Nephron progenitor cell (in vitro differentiated cells): ENCODE measurements at regions not wholly inside any gene's neighbourhood (a gene's known extent, or its start where the extent isn't known, plus 50 kb on each side); places are given as distances from the start of the nearest gene placed in this dataset.
A peak's percentile ranks its signal among the peaks of the same experiment; 100 is the strongest.
"Not testable (repeated sequence)": the region's sequence is repeated elsewhere in the genome, so short reads cannot be mapped to it uniquely, and the experiment has no call there.

ENCODE experiments used
- DNase-seq: peaks from one replicate; pipeline ENCODE4 v3.0.0; 2021
- H3K27ac Mint-ChIP-seq: 2 replicates; pipeline ENCODE4 v1.8.0; 2021; ENCODE audit warnings: mild to moderate bottlenecking, moderate library complexity, mixed read lengths
- H3K27me3 Mint-ChIP-seq: 2 replicates; pipeline ENCODE4 v1.8.0; 2021; ENCODE audit warnings: mild to moderate bottlenecking, low read depth, mixed read lengths; ENCODE audit not compliant: poor library complexity
- H3K36me3 Mint-ChIP-seq: 2 replicates; pipeline ENCODE4 v1.8.0; 2021; ENCODE audit warnings: low read depth, mixed read lengths
- H3K4me1 Mint-ChIP-seq: 2 replicates; pipeline ENCODE4 v1.8.0; 2021; ENCODE audit warnings: mixed read lengths
- H3K4me3 Mint-ChIP-seq: 2 replicates; pipeline ENCODE4 v1.8.0; 2021; ENCODE audit warnings: mild to moderate bottlenecking, moderate library complexity, mixed read lengths
- H3K9me3 Mint-ChIP-seq: 2 replicates; pipeline ENCODE4 v1.8.0; 2021; ENCODE audit warnings: mild to moderate bottlenecking, moderate library complexity, mixed read lengths
- TF ChIP-seq, protein P1 (sequence below): fragments of 200-600 bp; sonication (generic); IDR thresholded peaks from 2 replicates; pipeline ENCODE4 v1.5.0; 2021; ENCODE audit warnings: antibody characterized with exemption

DNA sequence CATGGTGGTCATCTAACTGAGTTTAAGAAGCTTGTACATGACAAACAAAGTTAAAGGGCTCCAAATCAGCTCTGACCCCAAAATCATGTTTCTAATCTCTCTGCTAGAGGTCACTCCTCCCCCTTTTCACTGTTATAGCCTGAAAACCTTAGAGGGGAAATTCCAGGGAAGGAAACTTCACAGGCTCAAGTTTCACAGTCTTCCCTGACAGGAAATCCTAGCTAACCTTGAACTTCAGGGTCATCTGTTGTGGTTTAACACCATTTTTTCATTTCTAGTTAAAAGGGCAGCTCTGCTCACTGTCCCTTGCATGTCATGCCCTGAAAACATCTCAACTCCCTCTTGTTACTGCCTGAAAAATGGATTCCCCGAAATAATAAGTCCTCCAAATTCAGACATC lies 104.4 kb upstream of the BMP2 start:
- H3K27ac Mint-ChIP-seq = no peak overlapping the region
- peak; percentile 4 for DNase-seq
- TF ChIP-seq, protein P1, sequence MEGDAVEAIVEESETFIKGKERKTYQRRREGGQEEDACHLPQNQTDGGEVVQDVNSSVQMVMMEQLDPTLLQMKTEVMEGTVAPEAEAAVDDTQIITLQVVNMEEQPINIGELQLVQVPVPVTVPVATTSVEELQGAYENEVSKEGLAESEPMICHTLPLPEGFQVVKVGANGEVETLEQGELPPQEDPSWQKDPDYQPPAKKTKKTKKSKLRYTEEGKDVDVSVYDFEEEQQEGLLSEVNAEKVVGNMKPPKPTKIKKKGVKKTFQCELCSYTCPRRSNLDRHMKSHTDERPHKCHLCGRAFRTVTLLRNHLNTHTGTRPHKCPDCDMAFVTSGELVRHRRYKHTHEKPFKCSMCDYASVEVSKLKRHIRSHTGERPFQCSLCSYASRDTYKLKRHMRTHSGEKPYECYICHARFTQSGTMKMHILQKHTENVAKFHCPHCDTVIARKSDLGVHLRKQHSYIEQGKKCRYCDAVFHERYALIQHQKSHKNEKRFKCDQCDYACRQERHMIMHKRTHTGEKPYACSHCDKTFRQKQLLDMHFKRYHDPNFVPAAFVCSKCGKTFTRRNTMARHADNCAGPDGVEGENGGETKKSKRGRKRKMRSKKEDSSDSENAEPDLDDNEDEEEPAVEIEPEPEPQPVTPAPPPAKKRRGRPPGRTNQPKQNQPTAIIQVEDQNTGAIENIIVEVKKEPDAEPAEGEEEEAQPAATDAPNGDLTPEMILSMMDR = no peak
- peaks cover 11% of the 10 kb centered on the region for H3K9me3 Mint-ChIP-seq
- H3K4me1 Mint-ChIP-seq = peaks cover 39% of the 10 kb centered on the region
- H3K36me3 Mint-ChIP-seq = no peaks in the 10 kb centered on the region
- no peak overlapping the region for H3K4me3 Mint-ChIP-seq
- H3K27me3 Mint-ChIP-seq = peaks cover 16% of the 10 kb centered on the region

DNA sequence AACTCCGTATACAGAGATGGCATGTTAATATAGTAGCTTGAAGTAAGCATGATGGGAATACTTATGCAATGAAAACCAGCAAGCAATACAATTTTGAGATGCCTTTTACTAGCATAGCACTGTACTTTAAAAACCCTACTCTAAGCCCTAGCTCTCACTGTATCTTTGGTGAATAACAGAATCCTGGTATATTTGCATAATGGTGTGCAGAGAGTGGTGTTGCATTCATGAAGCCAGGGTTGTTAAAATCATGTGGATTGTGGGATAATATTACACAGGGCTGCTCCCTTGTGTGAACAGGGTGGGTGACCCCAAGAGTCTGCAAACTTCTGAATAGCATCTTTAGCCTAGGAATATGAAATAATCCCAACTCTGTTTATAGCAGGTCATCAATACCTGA lies 105.2 kb upstream of the BMP2 start:
- Mint-ChIP-seq H3K27ac (no peak overlapping the region), H3K36me3 (no peaks in the 10 kb centered on the region)

DNA sequence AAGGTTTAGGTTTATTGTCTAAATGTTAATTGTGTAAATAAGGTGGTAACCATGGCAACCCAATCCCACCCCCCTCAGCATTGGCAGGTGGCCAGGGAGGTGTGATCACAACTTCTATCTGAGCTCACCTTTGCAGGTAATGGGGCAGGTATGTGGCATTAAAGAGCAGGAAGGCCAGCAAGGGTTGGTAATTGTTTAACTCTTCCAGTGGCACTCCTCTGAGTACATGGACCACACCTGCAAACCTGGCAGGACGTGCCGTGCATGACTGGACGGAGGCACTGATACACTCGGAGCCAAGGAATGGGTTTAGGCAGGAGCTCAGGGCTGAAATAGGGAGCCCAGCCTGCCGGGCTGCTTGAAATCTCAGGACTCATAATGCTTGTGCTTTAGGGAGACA lies 107.0 kb upstream of the BMP2 start:
- Mint-ChIP-seq H3K27ac (no peak overlapping the region), H3K9me3 (peaks cover 11% of the 10 kb centered on the region), H3K4me3 (no peak overlapping the region), H3K27me3 (peaks cover 12% of the 10 kb centered on the region), H3K4me1 (peaks cover 25% of the 10 kb centered on the region), H3K36me3 (no peaks in the 10 kb centered on the region)
- no peak for DNase-seq
- TF ChIP-seq, protein P1 = no peak

More for the DNA sequence above, 105.2 kb upstream of the BMP2 start:
- Mint-ChIP-seq H3K4me3 (no peak overlapping the region), H3K4me1 (peaks cover 39% of the 10 kb centered on the region), H3K9me3 (peaks cover 11% of the 10 kb centered on the region), H3K27me3 (peaks cover 12% of the 10 kb centered on the region)
- TF ChIP-seq, protein P1 = no peak
- no peak for DNase-seq

DNA sequence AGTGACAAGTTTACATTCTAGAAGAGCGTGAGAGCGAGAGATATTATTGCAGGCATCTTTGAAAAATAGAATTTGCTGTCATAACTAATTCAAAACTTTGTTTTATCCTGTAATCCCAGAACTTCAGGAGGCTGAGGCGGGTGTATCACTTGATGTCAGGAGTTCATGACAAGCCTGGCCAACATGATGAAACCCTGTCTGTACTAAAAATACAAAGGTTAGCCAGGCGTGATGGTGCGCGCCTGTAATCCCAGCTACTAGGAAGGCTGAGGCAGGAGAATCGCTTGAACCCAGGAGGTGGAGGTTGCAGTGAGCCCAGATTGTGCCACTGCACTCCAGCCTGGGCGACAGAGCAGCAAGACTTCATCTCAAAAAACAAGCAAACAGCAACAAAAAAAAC lies 108.6 kb upstream of the BMP2 start:
- H3K4me3 Mint-ChIP-seq = not testable (repeated sequence)
- H3K27me3 Mint-ChIP-seq = peaks cover 12% of the 10 kb centered on the region

DNA sequence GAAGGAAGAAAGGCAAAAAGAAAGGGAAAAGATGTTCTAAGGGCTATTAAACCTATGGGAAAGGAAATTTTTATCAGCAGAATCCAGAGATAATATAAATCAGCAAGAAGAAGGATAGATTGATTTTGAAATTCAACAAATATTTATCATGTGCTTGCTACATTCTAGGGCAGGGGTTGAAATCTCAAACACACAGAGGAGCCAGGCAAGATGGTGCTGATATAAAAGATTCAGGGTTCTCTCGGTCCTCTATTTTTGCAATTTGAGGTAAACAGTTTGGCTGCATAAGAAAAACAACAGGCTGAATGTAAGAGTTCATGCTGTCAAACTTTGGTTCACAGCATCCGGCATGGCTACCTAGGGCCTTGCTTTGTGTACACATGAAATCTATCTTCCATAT lies 109.6 kb upstream of the BMP2 start:
- H3K36me3 Mint-ChIP-seq = no peaks in the 10 kb centered on the region
- TF ChIP-seq, protein P1 = no peak
- peaks cover 12% of the 10 kb centered on the region for H3K27me3 Mint-ChIP-seq
- peaks cover 4% of the 10 kb centered on the region for H3K9me3 Mint-ChIP-seq
- H3K4me1 Mint-ChIP-seq = peaks cover 6% of the 10 kb centered on the region
- no peak overlapping the region for H3K4me3 Mint-ChIP-seq
- no peak for DNase-seq
- H3K27ac Mint-ChIP-seq = no peak overlapping the region

More for the DNA sequence above, 108.6 kb upstream of the BMP2 start:
- H3K36me3 Mint-ChIP-seq, H3K9me3 Mint-ChIP-seq, DNase-seq, H3K27ac Mint-ChIP-seq: not testable (repeated sequence)
- peaks cover 16% of the 10 kb centered on the region for H3K4me1 Mint-ChIP-seq

DNA sequence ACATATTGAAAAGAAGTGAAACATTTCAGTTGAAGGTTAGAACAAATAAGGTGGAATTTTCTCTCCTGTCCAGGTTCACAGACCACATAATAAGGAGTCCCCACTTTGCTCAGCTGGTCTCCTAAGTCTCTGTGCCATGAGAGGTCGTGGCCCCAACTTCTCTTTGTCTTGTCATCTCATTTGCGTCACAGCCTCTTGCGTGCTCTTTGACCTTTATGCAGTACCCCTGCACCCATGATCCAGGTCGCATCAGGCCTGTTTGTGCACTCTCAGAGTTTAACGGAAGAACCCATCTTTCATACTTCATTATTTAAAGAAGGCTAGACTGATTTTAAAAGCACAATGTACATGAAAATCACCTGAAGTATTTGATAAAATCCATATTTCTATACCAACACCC lies 110.4 kb upstream of the BMP2 start:
- Mint-ChIP-seq H3K27me3 (peaks cover 12% of the 10 kb centered on the region), H3K36me3 (no peaks in the 10 kb centered on the region), H3K9me3 (peaks cover 4% of the 10 kb centered on the region), H3K4me3 (no peak overlapping the region), H3K4me1 (no peaks in the 10 kb centered on the region), H3K27ac (no peak overlapping the region)
- TF ChIP-seq, protein P1 = no peak
- no peak for DNase-seq
